DOHH2 (cell line): ENCODE measurements at regions not wholly inside any gene's neighbourhood (a gene's known extent, or its start where the extent isn't known, plus 50 kb on each side); places are given as distances from the start of the nearest gene placed in this dataset.

Experiments used
- EZH2phosphoT487 ChIP-seq: fragments of 200-600 bp; sonication (generic); IDR thresholded peaks from 2 replicates; pipeline ENCODE4 v1.6.1; 2017; ENCODE audit warnings: borderline replicate concordance, mild to moderate bottlenecking, antibody characterized with exemption, low read length, moderate library complexity, mixed read lengths
- TF ChIP-seq, protein P1 (sequence below): fragments of 200-600 bp; sonication (generic); IDR thresholded peaks from one replicate; pipeline ENCODE4 v1.5.1; 2014; ENCODE audit warnings: antibody characterized with exemption, mild to moderate bottlenecking, low read depth, low read length; ENCODE audit not compliant: poor library complexity, severe bottlenecking

- TF ChIP-seq, protein P1, sequence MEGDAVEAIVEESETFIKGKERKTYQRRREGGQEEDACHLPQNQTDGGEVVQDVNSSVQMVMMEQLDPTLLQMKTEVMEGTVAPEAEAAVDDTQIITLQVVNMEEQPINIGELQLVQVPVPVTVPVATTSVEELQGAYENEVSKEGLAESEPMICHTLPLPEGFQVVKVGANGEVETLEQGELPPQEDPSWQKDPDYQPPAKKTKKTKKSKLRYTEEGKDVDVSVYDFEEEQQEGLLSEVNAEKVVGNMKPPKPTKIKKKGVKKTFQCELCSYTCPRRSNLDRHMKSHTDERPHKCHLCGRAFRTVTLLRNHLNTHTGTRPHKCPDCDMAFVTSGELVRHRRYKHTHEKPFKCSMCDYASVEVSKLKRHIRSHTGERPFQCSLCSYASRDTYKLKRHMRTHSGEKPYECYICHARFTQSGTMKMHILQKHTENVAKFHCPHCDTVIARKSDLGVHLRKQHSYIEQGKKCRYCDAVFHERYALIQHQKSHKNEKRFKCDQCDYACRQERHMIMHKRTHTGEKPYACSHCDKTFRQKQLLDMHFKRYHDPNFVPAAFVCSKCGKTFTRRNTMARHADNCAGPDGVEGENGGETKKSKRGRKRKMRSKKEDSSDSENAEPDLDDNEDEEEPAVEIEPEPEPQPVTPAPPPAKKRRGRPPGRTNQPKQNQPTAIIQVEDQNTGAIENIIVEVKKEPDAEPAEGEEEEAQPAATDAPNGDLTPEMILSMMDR, result no peak
- TF ChIP-seq EZH2phosphoT487, result no peak
Measured at GRCh38 chr9:1421436-1421835, 371.3 kb downstream of the DMRT2 start.
